ENCODE measurements at regions not wholly inside any gene's neighbourhood (a gene's known extent, or its start where the extent isn't known, plus 50 kb on each side); places are given as distances from the start of the nearest gene placed in this dataset.

DNA sequence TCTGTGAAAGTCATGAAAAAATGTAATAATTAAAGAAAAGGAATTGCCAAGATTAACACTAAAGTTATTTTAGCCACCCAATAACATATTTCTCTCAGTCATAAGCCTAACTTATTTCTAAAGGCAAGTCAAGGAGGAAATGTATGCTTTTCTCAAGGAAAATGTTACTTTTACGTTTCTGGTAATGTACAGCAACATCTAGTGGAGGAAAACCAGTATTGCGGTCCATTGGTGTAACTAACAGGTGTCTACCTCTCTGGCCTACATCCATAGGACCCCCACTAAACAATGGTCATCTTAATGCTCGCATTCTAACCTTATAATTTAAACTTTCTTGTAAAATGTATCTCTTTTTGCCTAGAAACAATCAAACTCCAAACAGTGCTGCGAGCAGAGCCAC, 437.5 kb downstream of the KIF20B start:
- H3K4me3 Mint-ChIP-seq (ENCODE audit: low read depth): no peak overlapping the region

DNA sequence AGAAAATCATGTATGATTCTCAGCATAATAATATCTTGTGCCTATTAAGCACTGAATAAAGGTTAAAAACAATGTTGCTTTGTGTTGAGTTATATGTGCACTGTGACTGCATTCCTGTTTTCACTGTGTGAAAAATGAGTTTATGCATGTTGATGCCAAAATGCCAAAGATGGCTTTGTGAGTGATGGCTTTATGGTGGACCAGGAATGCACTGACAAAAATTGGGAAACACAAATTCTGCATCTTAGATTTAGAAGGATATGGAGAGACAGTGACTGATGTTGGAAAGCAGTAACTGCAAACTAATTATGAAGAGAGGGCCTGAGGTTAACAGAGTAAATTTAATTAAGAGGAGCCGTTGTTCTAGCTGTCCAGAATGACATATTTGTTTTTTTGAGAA, 440.4 kb downstream of the KIF20B start:
- Mint-ChIP-seq H3K27ac (no peak overlapping the region), H3K9me3 (ENCODE audit: low read depth) (peaks cover 17% of the 10 kb centered on the region), H3K27me3 (no peaks in the 10 kb centered on the region), H3K4me1 (ENCODE audit: low read depth) (no peaks in the 10 kb centered on the region), H3K36me3 (ENCODE audit: insufficient read depth) (no peaks in the 10 kb centered on the region), H3K4me3 (ENCODE audit: low read depth) (no peak overlapping the region)
- DNase-seq (ENCODE audit: low spot score, unreplicated experiment): no peak
- TF ChIP-seq, protein P1, sequence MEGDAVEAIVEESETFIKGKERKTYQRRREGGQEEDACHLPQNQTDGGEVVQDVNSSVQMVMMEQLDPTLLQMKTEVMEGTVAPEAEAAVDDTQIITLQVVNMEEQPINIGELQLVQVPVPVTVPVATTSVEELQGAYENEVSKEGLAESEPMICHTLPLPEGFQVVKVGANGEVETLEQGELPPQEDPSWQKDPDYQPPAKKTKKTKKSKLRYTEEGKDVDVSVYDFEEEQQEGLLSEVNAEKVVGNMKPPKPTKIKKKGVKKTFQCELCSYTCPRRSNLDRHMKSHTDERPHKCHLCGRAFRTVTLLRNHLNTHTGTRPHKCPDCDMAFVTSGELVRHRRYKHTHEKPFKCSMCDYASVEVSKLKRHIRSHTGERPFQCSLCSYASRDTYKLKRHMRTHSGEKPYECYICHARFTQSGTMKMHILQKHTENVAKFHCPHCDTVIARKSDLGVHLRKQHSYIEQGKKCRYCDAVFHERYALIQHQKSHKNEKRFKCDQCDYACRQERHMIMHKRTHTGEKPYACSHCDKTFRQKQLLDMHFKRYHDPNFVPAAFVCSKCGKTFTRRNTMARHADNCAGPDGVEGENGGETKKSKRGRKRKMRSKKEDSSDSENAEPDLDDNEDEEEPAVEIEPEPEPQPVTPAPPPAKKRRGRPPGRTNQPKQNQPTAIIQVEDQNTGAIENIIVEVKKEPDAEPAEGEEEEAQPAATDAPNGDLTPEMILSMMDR (IDR thresholded peaks at IDR 0.05; ENCODE audit: unreplicated experiment): no peak

More for the DNA sequence above, 437.5 kb downstream of the KIF20B start:
- TF ChIP-seq, protein P1 (IDR thresholded peaks at IDR 0.05; ENCODE audit: unreplicated experiment): peak; percentile 30
- Mint-ChIP-seq H3K4me1 (ENCODE audit: low read depth) (no peaks in the 10 kb centered on the region), H3K27me3 (no peaks in the 10 kb centered on the region), H3K27ac (no peak overlapping the region), H3K36me3 (ENCODE audit: insufficient read depth) (peaks cover 5% of the 10 kb centered on the region), H3K9me3 (ENCODE audit: low read depth) (peaks cover 37% of the 10 kb centered on the region)
- no peak for DNase-seq (ENCODE audit: low spot score, unreplicated experiment)

DNA sequence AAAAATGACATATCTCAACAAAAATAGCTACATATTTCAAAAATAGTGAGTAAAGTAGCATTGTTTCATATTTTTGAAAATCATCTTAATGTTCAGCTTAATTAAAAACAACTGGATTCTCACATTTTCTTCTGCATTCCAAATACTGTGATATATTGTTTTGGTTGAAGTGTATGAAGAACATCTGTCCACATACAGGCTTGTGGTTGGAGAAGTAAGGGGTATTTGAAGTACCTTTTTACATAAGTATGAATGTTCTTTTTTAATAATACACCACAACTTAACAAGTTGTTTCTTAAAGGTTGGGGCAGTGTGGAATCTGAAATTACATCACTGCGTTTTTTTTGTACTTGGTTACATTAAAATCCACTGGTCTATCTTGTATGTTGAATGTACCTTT, 442.5 kb downstream of the KIF20B start:
- peaks cover 8% of the 10 kb centered on the region for H3K9me3 Mint-ChIP-seq (ENCODE audit: low read depth)
- no peaks in the 10 kb centered on the region for H3K36me3 Mint-ChIP-seq (ENCODE audit: insufficient read depth)
- no peak for DNase-seq (ENCODE audit: low spot score, unreplicated experiment)
- no peak overlapping the region for H3K4me3 Mint-ChIP-seq (ENCODE audit: low read depth)
- no peaks in the 10 kb centered on the region for H3K4me1 Mint-ChIP-seq (ENCODE audit: low read depth)
- H3K27me3 Mint-ChIP-seq: no peaks in the 10 kb centered on the region
- no peak overlapping the region for H3K27ac Mint-ChIP-seq
- TF ChIP-seq, protein P1 (IDR thresholded peaks at IDR 0.05; ENCODE audit: unreplicated experiment): no peak

DNA sequence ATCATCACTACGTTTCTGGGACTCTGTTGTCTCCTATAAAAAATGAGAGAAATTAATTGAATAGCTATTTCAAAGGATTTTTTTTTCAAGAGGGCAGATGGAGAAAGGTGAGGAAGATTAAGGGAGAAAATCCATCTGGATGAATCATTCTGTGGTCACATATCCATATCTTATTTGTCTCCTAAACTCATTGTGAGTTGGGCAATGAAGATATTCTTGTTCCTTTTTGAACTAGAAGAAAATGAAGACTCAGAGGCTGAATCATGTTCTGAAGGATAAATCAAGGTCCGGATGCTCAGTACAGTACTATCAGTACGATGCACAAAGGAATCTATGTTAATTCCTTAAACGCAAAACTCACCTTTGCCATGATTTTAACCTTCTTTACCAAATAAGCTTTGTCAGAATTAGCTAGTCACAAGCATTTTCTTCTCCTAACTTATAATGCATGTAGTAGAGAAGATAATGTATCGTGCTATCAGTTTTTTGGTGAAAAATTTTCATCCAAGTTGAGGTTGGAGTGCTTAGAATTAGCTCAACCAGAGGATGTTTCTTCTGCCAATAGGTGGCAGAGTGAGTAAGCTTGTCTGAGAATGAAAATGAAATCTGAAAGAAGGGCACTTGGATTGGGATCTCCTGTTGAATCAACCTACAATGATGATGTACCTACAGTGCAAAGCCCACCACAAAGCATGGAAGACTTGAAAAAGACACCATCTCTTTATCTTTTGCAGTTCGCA, 446.9 kb downstream of the KIF20B start:
- TF ChIP-seq, protein P1 (IDR thresholded peaks at IDR 0.05; ENCODE audit: unreplicated experiment): peak; percentile 68
- H3K4me3 Mint-ChIP-seq (ENCODE audit: low read depth): no peak overlapping the region
- H3K9me3 Mint-ChIP-seq (ENCODE audit: low read depth): no peaks in the 10 kb centered on the region
- no peak for DNase-seq (ENCODE audit: low spot score, unreplicated experiment)
- no peaks in the 10 kb centered on the region for H3K36me3 Mint-ChIP-seq (ENCODE audit: insufficient read depth)
- H3K4me1 Mint-ChIP-seq (ENCODE audit: low read depth): no peaks in the 10 kb centered on the region
- H3K27ac Mint-ChIP-seq: no peak overlapping the region
- H3K27me3 Mint-ChIP-seq: no peaks in the 10 kb centered on the region

DNA sequence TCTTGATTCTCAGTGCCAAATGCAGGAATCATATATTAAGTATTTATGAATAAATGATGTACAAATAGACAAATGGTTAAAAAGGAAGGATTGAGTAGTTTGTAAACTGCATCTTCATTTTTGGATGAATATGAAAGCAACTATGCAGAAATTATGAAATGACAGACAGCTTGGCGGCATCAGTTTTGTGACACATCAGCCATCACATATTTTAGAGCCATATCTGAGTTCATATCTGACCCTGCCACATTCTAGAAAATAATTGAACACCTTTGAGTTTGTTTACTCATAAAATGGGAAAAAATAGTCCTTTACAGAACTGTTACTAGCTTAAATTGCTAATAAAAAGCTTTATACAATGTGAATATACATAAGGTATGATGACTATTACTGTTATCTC, 448.2 kb downstream of the KIF20B start:
- Mint-ChIP-seq H3K27me3 (no peaks in the 10 kb centered on the region), H3K4me3 (ENCODE audit: low read depth) (no peak overlapping the region), H3K9me3 (ENCODE audit: low read depth) (no peaks in the 10 kb centered on the region), H3K4me1 (ENCODE audit: low read depth) (no peaks in the 10 kb centered on the region), H3K36me3 (ENCODE audit: insufficient read depth) (no peaks in the 10 kb centered on the region), H3K27ac (no peak overlapping the region)
- no peak for DNase-seq (ENCODE audit: low spot score, unreplicated experiment)
- TF ChIP-seq, protein P1 (IDR thresholded peaks at IDR 0.05; ENCODE audit: unreplicated experiment): no peak
